GM18520 (cell line): ENCODE measurements at regions not wholly inside any gene's neighbourhood (a gene's known extent, or its start where the extent isn't known, plus 50 kb on each side); places are given as distances from the start of the nearest gene placed in this dataset.
"Not testable (repeated sequence)": the region's sequence is repeated elsewhere in the genome, so short reads cannot be mapped to it uniquely, and the experiment has no call there.

Experiments
- ATAC-seq: cut with Tn5 transposase; IDR thresholded peaks from one replicate; pipeline ENCODE4 v1.9.1; 2021; ENCODE audit not compliant: unreplicated experiment

- ATAC-seq = not testable (repeated sequence)
Measured at GRCh38 chr15:20104551-20104950, 437.0 kb downstream of the GOLGA6L6 start.

GRCh38 chr15:20102862-20103261 lies 438.7 kb downstream of the GOLGA6L6 start:
- ATAC-seq = not testable (repeated sequence)

GRCh38 chr15:20102209-20102608 lies 439.4 kb downstream of the GOLGA6L6 start:
- not testable (repeated sequence) for ATAC-seq

GRCh38 chr15:20101281-20101680 lies 440.3 kb downstream of the GOLGA6L6 start:
- not testable (repeated sequence) for ATAC-seq

- not testable (repeated sequence) for ATAC-seq
Measured at GRCh38 chr15:20100604-20101270, 440.9 kb downstream of the GOLGA6L6 start.

- ATAC-seq = not testable (repeated sequence)
Measured at GRCh38 chr15:20095699-20096303, 445.8 kb downstream of the GOLGA6L6 start.

GRCh38 chr15:20089541-20089940 lies 452.1 kb downstream of the GOLGA6L6 start:
- ATAC-seq = not testable (repeated sequence)

- ATAC-seq = not testable (repeated sequence)
Measured at GRCh38 chr15:20084026-20084425, 457.6 kb downstream of the GOLGA6L6 start.

GRCh38 chr15:20074082-20074481 lies 467.5 kb downstream of the GOLGA6L6 start:
- not testable (repeated sequence) for ATAC-seq

GRCh38 chr15:20069043-20069442 lies 472.6 kb downstream of the GOLGA6L6 start:
- ATAC-seq = not testable (repeated sequence)

GRCh38 chr15:20066173-20066572 lies 475.4 kb downstream of the GOLGA6L6 start:
- ATAC-seq = not testable (repeated sequence)

GRCh38 chr15:20065508-20065907 lies 476.1 kb downstream of the GOLGA6L6 start:
- ATAC-seq = not testable (repeated sequence)

GRCh38 chr15:20063167-20063566 lies 478.4 kb downstream of the GOLGA6L6 start:
- not testable (repeated sequence) for ATAC-seq

GRCh38 chr15:20060838-20061237 lies 480.8 kb downstream of the GOLGA6L6 start:
- ATAC-seq = not testable (repeated sequence)

GRCh38 chr15:20056871-20057270 lies 484.7 kb downstream of the GOLGA6L6 start:
- not testable (repeated sequence) for ATAC-seq

- ATAC-seq = not testable (repeated sequence)
Measured at GRCh38 chr15:20055921-20056320, 485.7 kb downstream of the GOLGA6L6 start.

GRCh38 chr15:20048189-20048588 lies 493.4 kb downstream of the GOLGA6L6 start:
- not testable (repeated sequence) for ATAC-seq

- not testable (repeated sequence) for ATAC-seq
Measured at GRCh38 chr15:20045165-20045564, 496.4 kb downstream of the GOLGA6L6 start.

- ATAC-seq = not testable (repeated sequence)
Measured at GRCh38 chr15:20040691-20041090, 500.9 kb downstream of the GOLGA6L6 start.

GRCh38 chr15:20025040-20025439 lies 516.6 kb downstream of the GOLGA6L6 start:
- ATAC-seq = not testable (repeated sequence)

- not testable (repeated sequence) for ATAC-seq
Measured at GRCh38 chr15:20022349-20022748, 519.3 kb downstream of the GOLGA6L6 start.

- not testable (repeated sequence) for ATAC-seq
Measured at GRCh38 chr15:20021351-20021750, 520.2 kb downstream of the GOLGA6L6 start.
